HG03439 (cell line): ENCODE measurements at regions not wholly inside any gene's neighbourhood (a gene's known extent, or its start where the extent isn't known, plus 50 kb on each side); places are given as distances from the start of the nearest gene placed in this dataset.

Experiments used
- ATAC-seq: cut with Tn5 transposase; IDR thresholded peaks from one replicate; pipeline ENCODE4 v1.9.1; 2021; ENCODE audit warnings: mild to moderate bottlenecking, moderate library complexity; ENCODE audit not compliant: unreplicated experiment

DNA sequence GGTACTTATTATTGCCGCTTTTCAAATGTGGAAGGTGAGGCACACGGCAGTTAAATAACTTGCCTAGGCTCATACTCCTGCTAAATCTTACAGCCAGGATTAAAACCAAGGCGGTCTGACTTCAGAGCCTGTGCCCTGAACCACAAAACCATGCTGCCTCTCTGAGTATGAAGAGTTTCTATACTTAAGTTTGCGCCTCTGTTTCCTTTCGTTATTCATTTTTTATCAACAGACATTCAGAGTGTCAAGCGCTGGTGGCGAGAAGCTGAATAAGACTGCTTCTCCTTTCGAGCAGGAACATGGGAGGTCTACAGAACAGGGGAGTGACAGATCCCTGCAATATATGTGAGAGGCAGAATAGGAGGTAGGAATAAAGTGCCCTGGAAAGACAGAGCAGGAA, 96.0 kb upstream of the DUSP10 start:
- ATAC-seq = no peak

GRCh38 chr1:221834698-221835513, 93.0 kb upstream of the DUSP10 start:
- no peak for ATAC-seq

- no peak for ATAC-seq
Measured at GRCh38 chr1:221832617-221833016, 90.7 kb upstream of the DUSP10 start.

GRCh38 chr1:221832151-221832550, 90.3 kb upstream of the DUSP10 start:
- no peak for ATAC-seq

DNA sequence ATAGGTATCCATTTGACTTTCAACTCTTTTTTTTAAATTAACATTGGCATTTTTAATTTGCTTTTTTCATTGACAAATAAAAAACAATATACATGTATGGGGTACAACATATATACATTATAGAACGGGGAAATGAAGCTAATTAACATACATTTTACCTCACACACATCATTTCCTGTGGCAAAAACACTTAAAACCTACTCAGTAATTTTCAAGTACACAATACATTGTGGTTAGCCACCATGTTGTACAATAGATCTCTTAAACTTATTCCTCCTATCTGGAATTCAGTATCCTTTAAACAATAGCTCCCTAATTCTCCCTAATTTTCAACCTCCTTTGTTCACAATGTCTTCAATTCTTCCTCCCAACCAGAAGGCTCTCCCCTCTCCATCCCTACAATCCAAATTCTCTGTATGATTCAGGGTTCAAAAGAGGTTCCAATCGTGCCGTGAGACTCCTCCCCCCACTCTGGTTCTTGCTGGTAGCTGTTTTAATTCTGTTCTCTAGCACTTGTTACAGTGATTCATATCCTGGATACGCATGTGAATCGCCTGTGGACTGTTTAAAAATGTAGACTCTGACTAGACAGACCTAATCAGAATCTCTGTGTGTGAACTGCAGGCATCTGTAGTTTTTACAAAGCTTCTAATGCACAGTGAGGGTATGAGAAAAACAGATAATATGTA, 87.6 kb upstream of the DUSP10 start:
- no peak for ATAC-seq

GRCh38 chr1:221827307-221827642, 85.4 kb upstream of the DUSP10 start:
- no peak for ATAC-seq

GRCh38 chr1:221824909-221825308, 83.0 kb upstream of the DUSP10 start:
- no peak for ATAC-seq

GRCh38 chr1:221824025-221824424, 82.1 kb upstream of the DUSP10 start:
- ATAC-seq = no peak

DNA sequence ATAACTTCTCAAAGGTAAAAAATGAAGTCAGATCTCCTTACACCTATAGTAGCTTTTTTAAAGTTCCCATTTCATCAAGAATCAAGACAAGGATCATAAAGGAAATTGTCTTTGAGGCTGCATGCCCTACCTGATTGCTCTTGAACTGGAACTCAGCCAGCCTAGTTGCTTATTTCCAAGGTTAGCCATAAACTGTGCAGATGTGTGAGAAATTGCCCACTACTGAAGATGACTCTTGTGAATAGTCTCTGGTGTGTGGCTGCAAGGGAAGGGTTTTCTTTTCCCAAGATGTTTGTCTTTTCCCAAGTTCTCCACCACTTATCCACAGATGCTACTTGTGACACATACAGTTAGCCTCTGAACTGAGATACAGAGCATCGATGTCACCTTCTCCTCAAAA, 81.7 kb upstream of the DUSP10 start:
- no peak for ATAC-seq

- ATAC-seq = peak; percentile 69
Measured at GRCh38 chr1:221823149-221823548, 81.3 kb upstream of the DUSP10 start.

DNA sequence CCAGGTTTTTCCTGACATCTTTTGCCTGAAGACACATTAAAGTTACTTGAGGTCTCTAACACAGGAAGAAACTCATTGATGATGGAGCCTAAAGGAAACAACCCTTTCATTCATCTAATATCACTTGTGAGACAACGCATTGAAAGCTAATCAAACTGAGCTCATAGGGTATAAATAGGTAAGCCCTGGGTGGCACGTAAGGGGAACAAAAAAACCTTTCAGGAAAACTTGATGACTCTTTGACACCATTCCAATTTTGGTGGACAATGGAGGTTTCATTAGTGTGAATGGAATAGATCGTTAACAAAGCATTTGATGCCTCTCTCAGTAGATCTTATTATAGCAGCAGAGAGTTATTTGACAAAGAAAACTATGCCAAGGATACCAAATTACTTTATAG, 80.7 kb upstream of the DUSP10 start:
- no peak for ATAC-seq

GRCh38 chr1:221816899-221817298, 75.0 kb upstream of the DUSP10 start:
- ATAC-seq = no peak

DNA sequence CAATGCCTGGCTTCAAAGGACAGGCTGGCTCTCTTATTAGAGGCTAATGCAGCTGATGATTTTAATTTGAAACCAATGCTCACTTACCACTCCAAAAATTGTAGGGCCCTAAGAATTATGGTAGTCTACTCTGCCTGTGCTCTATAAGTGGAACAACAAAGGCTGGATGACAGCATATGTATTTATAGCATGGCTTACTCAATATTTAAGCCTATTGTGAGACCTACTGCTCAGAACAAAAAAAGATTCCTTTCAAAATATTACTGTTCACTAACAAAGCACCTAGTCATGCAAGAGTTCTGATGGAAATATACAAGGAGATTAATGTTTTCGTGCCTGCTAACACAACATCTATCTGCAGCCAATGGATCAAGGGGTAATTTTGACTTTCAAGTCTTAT, 73.8 kb upstream of the DUSP10 start:
- no peak for ATAC-seq

GRCh38 chr1:221813887-221814286, 72.0 kb upstream of the DUSP10 start:
- ATAC-seq = no peak

- ATAC-seq = no peak
Measured at GRCh38 chr1:221812905-221813597, 71.2 kb upstream of the DUSP10 start.

- ATAC-seq = no peak
Measured at GRCh38 chr1:221812088-221812752, 70.3 kb upstream of the DUSP10 start.

DNA sequence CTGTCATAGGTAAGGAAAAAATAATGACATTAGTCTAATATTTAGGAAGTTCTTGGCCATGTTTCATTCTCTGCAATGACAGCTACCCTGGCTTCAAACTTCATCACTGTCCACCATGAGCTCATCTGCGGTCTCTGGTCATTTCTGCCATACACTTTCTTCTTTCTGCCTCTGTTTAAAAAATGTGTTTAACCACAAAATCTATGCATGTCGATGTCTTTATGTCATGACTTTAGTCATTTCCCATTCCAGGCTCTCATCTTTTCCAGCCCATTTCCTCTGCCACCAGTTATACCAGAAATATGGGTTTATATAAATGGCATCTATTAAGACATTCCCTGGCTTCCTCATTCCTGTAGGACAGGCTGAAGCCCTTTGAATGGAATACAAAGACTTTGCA, 68.5 kb upstream of the DUSP10 start:
- no peak for ATAC-seq

GRCh38 chr1:221809091-221810029, 67.5 kb upstream of the DUSP10 start:
- no peak for ATAC-seq

- no peak for ATAC-seq
Measured at GRCh38 chr1:221806984-221807383, 65.1 kb upstream of the DUSP10 start.

- ATAC-seq = no peak
Measured at GRCh38 chr1:221806236-221806635, 64.3 kb upstream of the DUSP10 start.
